ENCODE measurements at regions not wholly inside any gene's neighbourhood (a gene's known extent, or its start where the extent isn't known, plus 50 kb on each side); places are given as distances from the start of the nearest gene placed in this dataset.

GRCh38 chr20:4522310-4522709, 163.9 kb upstream of the PRNP start:
- no peak overlapping the region for H3K4me3 ChIP-seq (ENCODE audit: low read depth, poor library complexity, severe bottlenecking)
- TF ChIP-seq POLR2A (IDR thresholded peaks at IDR 0.05) (no peak), CTCF (IDR thresholded peaks at IDR 0.05) (no peak)
- 85 to 87% methylated on average over 8 of the region's 8 CpGs for WGBS, 2 donors
- intact Hi-C loops (cut with DNase I; ENCODE audit: low total_unique reads), result no loop called here
- no peak for DNase-seq (ENCODE audit: low spot score in 2 of 2)

- 78 to 83% methylated on average over 14 to 16 of the region's 16 CpGs for WGBS, 2 donors
- intact Hi-C loops (cut with DNase I; ENCODE audit: low total_unique reads), result no loop called here
- no peak for DNase-seq (ENCODE audit: low spot score in 2 of 2)
- TF ChIP-seq POLR2A (IDR thresholded peaks at IDR 0.05) (no peak), CTCF (IDR thresholded peaks at IDR 0.05) (no peak)
- H3K4me3 ChIP-seq (ENCODE audit: low read depth, poor library complexity, severe bottlenecking), result no peak overlapping the region
Observed at GRCh38 chr20:4521170-4521968, 164.9 kb upstream of the PRNP start.

- H3K4me3 ChIP-seq (ENCODE audit: low read depth, poor library complexity, severe bottlenecking), result no peak overlapping the region
- no peak for TF ChIP-seq CTCF (IDR thresholded peaks at IDR 0.05)
- no peak for TF ChIP-seq POLR2A (IDR thresholded peaks at IDR 0.05)
- intact Hi-C loops (cut with DNase I; ENCODE audit: low total_unique reads), result no loop called here
- 33 to 47% methylated on average over 2 of the region's 2 CpGs for WGBS, 2 donors
- DNase-seq (ENCODE audit: low spot score in 2 of 2), result no peak
Observed at GRCh38 chr20:4519534-4519933, 166.7 kb upstream of the PRNP start.

GRCh38 chr20:4516876-4517275, 169.4 kb upstream of the PRNP start:
- TF ChIP-seq POLR2A (IDR thresholded peaks at IDR 0.05) (no peak), CTCF (IDR thresholded peaks at IDR 0.05) (no peak)
- DNase-seq (ENCODE audit: low spot score in 2 of 2), result no peak
- no peak overlapping the region for H3K4me3 ChIP-seq (ENCODE audit: low read depth, poor library complexity, severe bottlenecking)
- 58 to 70% methylated on average over 1 of the region's 1 CpG for WGBS, 2 donors
- intact Hi-C loops (cut with DNase I; ENCODE audit: low total_unique reads), result no loop called here

- intact Hi-C loops (cut with DNase I; ENCODE audit: low total_unique reads), result no loop called here
- H3K4me3 ChIP-seq (ENCODE audit: low read depth, poor library complexity, severe bottlenecking), result no peak overlapping the region
- no peak for TF ChIP-seq CTCF (IDR thresholded peaks at IDR 0.05)
- TF ChIP-seq POLR2A (IDR thresholded peaks at IDR 0.05), result no peak
- DNase-seq (ENCODE audit: low spot score in 2 of 2), result no peak
Observed at GRCh38 chr20:4513720-4514119, 172.5 kb upstream of the PRNP start.

All from lower leg skin (tissue), 4 donors.